ENCODE measurements at regions not wholly inside any gene's neighbourhood (a gene's known extent, or its start where the extent isn't known, plus 50 kb on each side); places are given as distances from the start of the nearest gene placed in this dataset.
"Not testable (repeated sequence)": the region's sequence is repeated elsewhere in the genome, so short reads cannot be mapped to it uniquely, and the experiment has no call there.

GRCh38 chr13:19062019-19062646, 119.5 kb downstream of the TUBA3C start:
- DNase-seq (ENCODE audit: low spot score), result no peak

DNA sequence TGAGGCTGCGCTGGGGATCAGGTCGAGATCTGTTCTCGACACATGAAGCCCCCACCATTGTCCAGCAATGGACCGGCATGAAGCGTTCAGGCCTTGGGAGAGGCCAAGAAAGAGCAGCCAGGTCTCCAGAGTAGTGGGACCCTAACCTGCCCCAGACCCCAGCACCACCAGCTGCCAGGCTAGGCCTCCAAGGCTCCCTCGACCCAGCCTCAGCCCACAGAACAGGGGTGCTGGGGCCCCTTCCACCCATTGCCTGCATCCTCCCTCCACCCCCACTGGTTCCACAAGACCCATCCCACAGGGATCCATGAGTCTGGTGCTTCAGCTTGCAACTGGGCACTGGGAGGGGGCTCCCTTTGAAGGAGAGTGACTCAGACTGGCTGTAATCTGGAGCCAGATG, 120.3 kb downstream of the TUBA3C start:
- no peak for DNase-seq (ENCODE audit: low spot score)

GRCh38 chr13:19060311-19061002, 121.2 kb downstream of the TUBA3C start:
- DNase-seq (ENCODE audit: low spot score), result no peak

GRCh38 chr13:19059016-19059780, 122.4 kb downstream of the TUBA3C start:
- no peak for DNase-seq (ENCODE audit: low spot score)

- DNase-seq (ENCODE audit: low spot score), result no peak
Observed at GRCh38 chr13:19058566-19058965, 123.1 kb downstream of the TUBA3C start.

DNA sequence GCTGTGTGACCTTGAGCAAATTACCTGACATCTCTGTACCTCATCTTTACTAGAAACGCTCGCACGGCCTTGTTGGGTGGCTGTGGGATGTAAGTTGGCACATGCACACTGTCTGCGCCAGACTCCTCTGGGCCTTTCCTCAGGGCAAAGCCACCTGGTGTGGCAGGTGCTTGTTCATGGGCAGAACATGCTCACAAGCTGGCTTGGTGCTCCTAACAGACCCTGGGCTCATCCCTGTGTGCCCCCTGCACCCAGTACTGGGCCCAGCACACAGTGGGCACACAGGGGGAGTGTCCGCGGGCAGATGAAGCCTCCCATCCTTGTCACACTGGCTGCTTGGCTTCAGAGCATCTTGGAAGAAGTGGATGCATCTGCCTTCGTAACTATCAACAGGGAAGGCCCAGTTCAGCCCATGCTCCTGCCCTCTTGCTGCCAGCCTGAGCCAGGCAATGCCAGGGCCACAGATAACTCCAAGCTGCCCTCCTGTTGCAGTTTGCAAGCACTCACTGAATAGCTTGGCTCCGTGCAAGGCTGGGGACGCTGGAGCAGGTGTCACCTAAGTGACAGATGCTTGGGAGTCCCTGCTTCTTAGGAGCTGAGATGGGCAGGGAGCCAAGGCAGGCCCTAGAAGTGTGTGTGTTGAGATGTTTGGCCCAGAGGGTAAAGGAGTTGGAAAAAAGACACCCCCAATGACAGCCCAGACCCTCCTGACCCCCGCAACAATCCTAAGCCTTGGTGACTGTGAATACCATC, 123.9 kb downstream of the TUBA3C start:
- DNase-seq (ENCODE audit: low spot score), result no peak

DNA sequence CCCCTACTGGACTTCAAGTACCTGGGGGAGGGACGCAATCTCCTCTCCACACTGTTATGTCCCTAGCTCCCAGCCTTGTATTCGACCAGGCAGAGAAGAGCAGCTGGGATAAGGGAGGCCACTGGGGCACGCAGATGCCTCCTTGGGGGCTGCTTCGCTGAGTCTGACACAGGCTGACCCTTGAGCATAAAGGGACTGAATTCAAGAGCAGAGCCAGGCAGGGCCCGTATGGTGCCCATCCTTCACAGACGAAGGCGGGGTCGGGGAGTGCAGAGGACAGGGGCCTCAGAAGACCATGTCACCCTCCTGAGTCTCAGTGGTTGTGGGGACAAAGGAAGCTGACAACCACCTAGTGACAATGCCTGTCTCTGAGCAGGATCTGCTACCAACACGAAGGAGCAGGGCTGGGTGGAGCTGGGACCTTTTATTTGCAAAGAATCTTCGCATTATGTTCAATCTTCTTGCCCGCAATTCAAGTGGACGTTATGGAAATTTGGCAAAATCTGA, 124.6 kb downstream of the TUBA3C start:
- no peak for DNase-seq (ENCODE audit: low spot score)

- no peak for DNase-seq (ENCODE audit: low spot score)
Observed at GRCh38 chr13:19056355-19056880, 125.2 kb downstream of the TUBA3C start.

DNA sequence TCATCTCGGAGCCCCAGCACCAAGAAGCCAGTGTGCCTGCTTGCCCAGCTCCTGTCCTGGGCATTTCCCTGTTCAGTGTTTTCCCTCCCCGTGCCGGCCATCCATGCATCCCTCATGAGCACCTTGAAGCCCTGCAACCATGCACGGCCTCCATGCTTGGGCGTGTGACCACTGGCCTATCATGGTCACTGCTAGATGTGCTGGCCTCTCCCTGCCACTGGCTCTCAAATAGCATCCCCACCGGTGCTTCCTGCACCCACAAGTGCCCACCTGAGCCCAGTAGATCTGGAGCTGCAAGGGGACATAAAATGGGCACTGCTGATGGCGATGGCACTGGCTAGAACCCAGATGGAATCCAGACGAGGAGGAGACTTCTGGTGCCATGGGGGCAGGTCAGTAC, 126.0 kb downstream of the TUBA3C start:
- DNase-seq (ENCODE audit: low spot score), result no peak

- DNase-seq (ENCODE audit: low spot score), result no peak
Observed at GRCh38 chr13:19053561-19053960, 128.1 kb downstream of the TUBA3C start.

GRCh38 chr13:19052931-19053330, 128.7 kb downstream of the TUBA3C start:
- DNase-seq (ENCODE audit: low spot score), result no peak

DNA sequence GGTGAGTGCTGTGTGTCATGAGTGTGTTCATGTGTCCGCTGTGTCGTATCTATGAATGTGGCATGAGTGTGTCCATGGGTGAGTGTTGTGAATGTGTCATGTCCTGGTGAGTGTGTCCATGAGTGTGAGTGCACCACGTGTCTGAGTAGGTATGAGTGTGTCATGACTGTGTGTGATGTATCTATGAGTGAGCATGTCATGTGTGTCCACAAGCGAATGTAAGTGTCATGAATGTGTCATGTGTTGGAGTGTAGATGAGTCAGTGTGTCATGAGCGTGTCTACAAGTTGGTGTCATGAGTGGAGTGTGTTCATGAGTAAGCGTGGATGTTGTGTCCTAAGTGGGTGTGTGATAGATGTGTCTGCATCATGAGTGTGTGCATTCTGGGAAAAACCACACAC, 129.4 kb downstream of the TUBA3C start:
- DNase-seq (ENCODE audit: low spot score), result no peak

GRCh38 chr13:19050901-19051300, 130.7 kb downstream of the TUBA3C start:
- DNase-seq (ENCODE audit: low spot score), result no peak

DNA sequence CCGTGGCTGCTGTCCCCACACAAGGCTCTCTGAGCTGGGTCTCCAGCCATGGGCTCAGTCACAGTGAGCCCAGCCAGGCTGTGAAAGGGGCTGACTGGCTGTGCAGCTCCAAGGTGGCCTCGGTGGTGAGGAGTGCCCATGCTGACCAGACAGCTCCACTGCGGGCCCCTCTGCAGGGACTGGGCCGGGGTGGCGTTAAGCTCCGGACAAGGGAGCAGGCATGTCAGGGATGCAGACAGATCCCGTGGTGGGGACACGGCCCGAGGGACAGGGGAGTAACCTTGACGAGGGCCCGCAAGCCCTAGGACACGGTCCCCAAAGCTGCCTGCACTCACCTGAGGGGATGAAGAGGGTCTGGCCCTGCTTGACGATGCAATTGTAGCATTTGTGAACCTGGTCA, 132.0 kb downstream of the TUBA3C start:
- not testable (repeated sequence) for DNase-seq (ENCODE audit: low spot score)

- no peak for DNase-seq (ENCODE audit: low spot score)
Observed at GRCh38 chr13:19048381-19048780, 133.2 kb downstream of the TUBA3C start.

- DNase-seq (ENCODE audit: low spot score), result no peak
Observed at GRCh38 chr13:19023115-19023514, 158.5 kb downstream of the TUBA3C start.

DNA sequence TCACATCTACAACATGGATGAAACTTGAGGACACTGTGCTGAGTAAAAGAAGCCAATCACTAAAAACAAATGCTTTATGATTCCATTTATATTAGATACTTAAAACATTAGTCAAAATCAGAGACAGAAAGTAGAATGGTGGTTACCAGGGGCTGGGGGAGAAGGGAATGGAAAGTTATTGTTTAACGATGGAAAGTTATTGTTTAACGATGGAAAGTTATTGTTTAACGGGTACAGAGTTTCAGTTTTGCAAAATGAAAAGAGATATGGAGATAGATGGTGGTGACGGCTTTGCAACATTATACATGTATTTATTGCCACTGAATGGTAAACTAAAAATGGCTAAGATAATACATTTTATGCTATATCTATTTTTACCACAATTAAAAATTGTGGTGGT, 160.6 kb downstream of the TUBA3C start:
- DNase-seq (ENCODE audit: low spot score), result no peak

GRCh38 chr13:18998389-18998788, 183.2 kb downstream of the TUBA3C start:
- DNase-seq (ENCODE audit: low spot score), result no peak

- no peak for DNase-seq (ENCODE audit: low spot score)
Observed at GRCh38 chr13:18996627-18997051, 185.0 kb downstream of the TUBA3C start.

DNA sequence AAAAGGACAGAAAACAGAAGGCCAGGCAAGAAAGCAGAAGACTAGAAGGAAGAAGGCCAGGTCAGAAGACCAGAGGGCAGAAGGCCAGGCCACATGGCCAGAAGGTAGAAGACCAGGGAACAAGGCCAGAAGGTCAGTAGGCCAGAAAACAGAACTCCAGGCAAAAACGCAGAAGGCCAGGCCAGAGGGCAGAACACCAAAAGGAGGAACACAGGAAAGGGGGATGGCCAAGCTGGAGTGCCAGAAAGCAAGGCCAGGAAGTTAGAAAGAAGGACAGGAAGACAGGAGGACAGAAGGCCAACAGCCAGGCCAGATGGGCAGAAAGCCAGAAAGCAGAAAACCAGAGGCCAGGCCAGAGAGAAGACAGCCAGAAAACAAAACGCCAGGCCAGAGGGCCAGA, 185.4 kb downstream of the TUBA3C start:
- no peak for DNase-seq (ENCODE audit: low spot score)

GRCh38 chr13:18995259-18995873, 186.3 kb downstream of the TUBA3C start:
- DNase-seq (ENCODE audit: low spot score), result no peak

Data from COLO829 (cell line).